A549 (cell line): ENCODE measurements at regions not wholly inside any gene's neighbourhood (a gene's known extent, or its start where the extent isn't known, plus 50 kb on each side); places are given as distances from the start of the nearest gene placed in this dataset.

Experiments used
- ATAC-seq, 2 experiments: fragments of 200-7000 bp in 1 of 2; fragments of >200 bp in 1 of 2; cut with Nextera tagmentation in 1 of 2; cut with Tn5 transposase in 1 of 2; 3 replicates each; pipeline versions ENCODE4 v1.8.0 to v1.9.1; 2018 to 2020; ENCODE audit warnings: mild to moderate bottlenecking in 1 of 2, moderate library complexity in 1 of 2
- CTCF ChIA-PET: fragments of 300-600 bp; sonication (Branson Sonifier 250); formaldehyde crosslinking; extraction: SDS; loops from one replicate; lab custom pipeline; 2021; ENCODE audit warnings: antibody characterized with exemption, inconsistent platforms; lab: Yijun Ruan, JAX
- POLR2A ChIA-PET: fragments of 350-600 bp; formaldehyde crosslinking; extraction: SDS; loops from one replicate; lab custom pipeline; 2021; ENCODE audit warnings: antibody characterized with exemption, inconsistent platforms; lab: Yijun Ruan, JAX
- DNase-seq, 2 experiments: peaks; one replicate each; pipeline versions ENCODE4 v3.0.0 to v3.0.0-alpha.2; 2011 to 2016; ENCODE audit warnings: low read depth in 1 of 2, low spot score in 1 of 2
- FAIRE-seq: peaks from 2 replicates; lab custom pipeline; 2011; peaks lifted over from hg19 to GRCh38; lab: Jason Lieb, UNC
- H3K27ac ChIP-seq, 2 experiments: fragments of >200 bp; sonication (Bioruptor Twin); formaldehyde crosslinking; 3 replicates each; pipeline ENCODE4 v1.5.1; 2016 to 2017
- H3K4me1 ChIP-seq: fragments of >200 bp; sonication (Bioruptor Twin); formaldehyde crosslinking; 3 replicates; pipeline ENCODE4 v1.6.1; 2016
- H3K4me2 ChIP-seq: fragments of >200 bp; sonication (Bioruptor Twin); formaldehyde crosslinking; 3 replicates; pipeline ENCODE4 v1.6.1; 2016
- H3K4me3 ChIP-seq: fragments of >200 bp; sonication (Bioruptor Twin); formaldehyde crosslinking; 3 replicates; pipeline ENCODE4 v1.5.1; 2016
- H3K9me3 ChIP-seq: fragments of >200 bp; sonication (Bioruptor Twin); formaldehyde crosslinking; 3 replicates; pipeline ENCODE4 v1.6.1; 2016
- EP300 ChIP-seq, 2 experiments: fragments of >200 bp; sonication (Bioruptor Twin); formaldehyde crosslinking; IDR thresholded peaks; 2 replicates in 1 of 2; 3 replicates in 1 of 2; pipeline ENCODE4 v1.6.1; 2016 to 2017
- FOSB ChIP-seq: fragments of 250-450 bp; sonication (Bioruptor Pico); IDR thresholded peaks from 2 replicates; pipeline ENCODE4 v1.5.0; 2020; ENCODE audit warnings: mild to moderate bottlenecking, moderate library complexity
- HMGXB4 ChIP-seq: fragments of 250-450 bp; sonication (Bioruptor Pico); IDR thresholded peaks from 2 replicates; pipeline ENCODE4 v1.5.0; 2021; ENCODE audit warnings: mild to moderate bottlenecking, moderate library complexity, borderline replicate concordance
- HOXB5 ChIP-seq: fragments of 250-450 bp; sonication (Bioruptor Pico); IDR thresholded peaks from 2 replicates; pipeline ENCODE4 v1.5.0; 2020; ENCODE audit warnings: mild to moderate bottlenecking, moderate library complexity
- MAX ChIP-seq: IDR thresholded peaks from 2 replicates; pipeline ENCODE4 v1.6.1; 2012
- PBX3 ChIP-seq: IDR thresholded peaks from 2 replicates; pipeline ENCODE4 v1.6.1; 2012
- POLR2A ChIP-seq: IDR thresholded peaks from 2 replicates; pipeline ENCODE4 v1.6.1; 2012; ENCODE audit warnings: mild to moderate bottlenecking, low read length
- RARB ChIP-seq: fragments of 250-450 bp; sonication (Bioruptor Pico); IDR thresholded peaks from 2 replicates; pipeline ENCODE4 v1.8.0; 2021; ENCODE audit warnings: mild to moderate bottlenecking, moderate library complexity
- WGBS: methylation state at CpG from one replicate; pipeline ENCODE4 v1.1.6; 2017; ENCODE audit errors: missing lambda C conversion rate; 5-methylcytosine and 5-hydroxymethylcytosine counted together
- TF ChIP-seq, protein P1 (sequence below): fragments of 250-450 bp; sonication (Bioruptor Pico); IDR thresholded peaks from 2 replicates; pipeline ENCODE4 v1.5.0; 2020; ENCODE audit warnings: low read depth, mild to moderate bottlenecking, moderate library complexity
- TF ChIP-seq, protein P2 (sequence below): fragments of >200 bp; sonication (Bioruptor Twin); formaldehyde crosslinking; IDR thresholded peaks from 3 replicates; pipeline ENCODE4 v1.5.1; 2016
- TF ChIP-seq, protein P3 (sequence below): fragments of 200-600 bp; sonication (generic); IDR thresholded peaks from 2 replicates; pipeline ENCODE4 v1.6.1; 2016; ENCODE audit warnings: antibody characterized with exemption, mild to moderate bottlenecking, moderate library complexity

DNA sequence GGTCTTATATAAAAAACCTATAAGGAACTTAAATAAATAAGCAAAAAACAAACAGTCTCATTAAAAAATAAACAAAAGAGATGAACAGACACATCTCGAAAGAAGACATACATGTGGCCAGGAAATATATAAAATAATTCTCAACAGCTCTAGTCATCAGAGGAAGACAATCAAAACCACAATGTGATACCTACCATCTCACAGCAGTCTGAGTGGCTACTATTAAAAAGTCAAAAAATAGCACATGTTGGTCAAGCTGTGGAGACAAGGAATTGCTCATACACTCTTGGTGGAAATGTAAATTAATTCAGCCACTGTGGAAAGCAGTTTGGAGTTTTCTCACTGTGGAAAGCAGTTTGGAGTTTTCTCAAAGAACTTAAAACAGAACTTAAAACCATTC, 100.3 kb upstream of the ADAMTS5 start:
- DNase-seq, result no peak

More for the DNA sequence above, 100.3 kb upstream of the ADAMTS5 start:
- Histone ChIP-seq H3K9me3 (no peaks in the 10 kb centered on the region), H3K4me3 (no peak overlapping the region), H3K27ac (no peak overlapping the region), H3K4me2 (no peak overlapping the region), H3K4me1 (no peaks in the 10 kb centered on the region)
- TF ChIP-seq HOXB5, result no peak
- TF ChIP-seq EP300 (IDR thresholded peaks at IDR 0.05), result no peak
- TF ChIP-seq, protein P1, sequence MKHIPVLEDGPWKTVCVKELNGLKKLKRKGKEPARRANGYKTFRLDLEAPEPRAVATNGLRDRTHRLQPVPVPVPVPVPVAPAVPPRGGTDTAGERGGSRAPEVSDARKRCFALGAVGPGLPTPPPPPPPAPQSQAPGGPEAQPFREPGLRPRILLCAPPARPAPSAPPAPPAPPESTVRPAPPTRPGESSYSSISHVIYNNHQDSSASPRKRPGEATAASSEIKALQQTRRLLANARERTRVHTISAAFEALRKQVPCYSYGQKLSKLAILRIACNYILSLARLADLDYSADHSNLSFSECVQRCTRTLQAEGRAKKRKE (CRISPR knock-in tag), result no peak
- TF ChIP-seq PBX3, result no peak
- TF ChIP-seq, protein P2, sequence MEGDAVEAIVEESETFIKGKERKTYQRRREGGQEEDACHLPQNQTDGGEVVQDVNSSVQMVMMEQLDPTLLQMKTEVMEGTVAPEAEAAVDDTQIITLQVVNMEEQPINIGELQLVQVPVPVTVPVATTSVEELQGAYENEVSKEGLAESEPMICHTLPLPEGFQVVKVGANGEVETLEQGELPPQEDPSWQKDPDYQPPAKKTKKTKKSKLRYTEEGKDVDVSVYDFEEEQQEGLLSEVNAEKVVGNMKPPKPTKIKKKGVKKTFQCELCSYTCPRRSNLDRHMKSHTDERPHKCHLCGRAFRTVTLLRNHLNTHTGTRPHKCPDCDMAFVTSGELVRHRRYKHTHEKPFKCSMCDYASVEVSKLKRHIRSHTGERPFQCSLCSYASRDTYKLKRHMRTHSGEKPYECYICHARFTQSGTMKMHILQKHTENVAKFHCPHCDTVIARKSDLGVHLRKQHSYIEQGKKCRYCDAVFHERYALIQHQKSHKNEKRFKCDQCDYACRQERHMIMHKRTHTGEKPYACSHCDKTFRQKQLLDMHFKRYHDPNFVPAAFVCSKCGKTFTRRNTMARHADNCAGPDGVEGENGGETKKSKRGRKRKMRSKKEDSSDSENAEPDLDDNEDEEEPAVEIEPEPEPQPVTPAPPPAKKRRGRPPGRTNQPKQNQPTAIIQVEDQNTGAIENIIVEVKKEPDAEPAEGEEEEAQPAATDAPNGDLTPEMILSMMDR, result no peak
- TF ChIP-seq MAX, result no peak
- TF ChIP-seq, protein P3, sequence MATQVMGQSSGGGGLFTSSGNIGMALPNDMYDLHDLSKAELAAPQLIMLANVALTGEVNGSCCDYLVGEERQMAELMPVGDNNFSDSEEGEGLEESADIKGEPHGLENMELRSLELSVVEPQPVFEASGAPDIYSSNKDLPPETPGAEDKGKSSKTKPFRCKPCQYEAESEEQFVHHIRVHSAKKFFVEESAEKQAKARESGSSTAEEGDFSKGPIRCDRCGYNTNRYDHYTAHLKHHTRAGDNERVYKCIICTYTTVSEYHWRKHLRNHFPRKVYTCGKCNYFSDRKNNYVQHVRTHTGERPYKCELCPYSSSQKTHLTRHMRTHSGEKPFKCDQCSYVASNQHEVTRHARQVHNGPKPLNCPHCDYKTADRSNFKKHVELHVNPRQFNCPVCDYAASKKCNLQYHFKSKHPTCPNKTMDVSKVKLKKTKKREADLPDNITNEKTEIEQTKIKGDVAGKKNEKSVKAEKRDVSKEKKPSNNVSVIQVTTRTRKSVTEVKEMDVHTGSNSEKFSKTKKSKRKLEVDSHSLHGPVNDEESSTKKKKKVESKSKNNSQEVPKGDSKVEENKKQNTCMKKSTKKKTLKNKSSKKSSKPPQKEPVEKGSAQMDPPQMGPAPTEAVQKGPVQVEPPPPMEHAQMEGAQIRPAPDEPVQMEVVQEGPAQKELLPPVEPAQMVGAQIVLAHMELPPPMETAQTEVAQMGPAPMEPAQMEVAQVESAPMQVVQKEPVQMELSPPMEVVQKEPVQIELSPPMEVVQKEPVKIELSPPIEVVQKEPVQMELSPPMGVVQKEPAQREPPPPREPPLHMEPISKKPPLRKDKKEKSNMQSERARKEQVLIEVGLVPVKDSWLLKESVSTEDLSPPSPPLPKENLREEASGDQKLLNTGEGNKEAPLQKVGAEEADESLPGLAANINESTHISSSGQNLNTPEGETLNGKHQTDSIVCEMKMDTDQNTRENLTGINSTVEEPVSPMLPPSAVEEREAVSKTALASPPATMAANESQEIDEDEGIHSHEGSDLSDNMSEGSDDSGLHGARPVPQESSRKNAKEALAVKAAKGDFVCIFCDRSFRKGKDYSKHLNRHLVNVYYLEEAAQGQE, result no peak
- TF ChIP-seq FOSB, result no peak
- TF ChIP-seq POLR2A, result no peak
- TF ChIP-seq RARB (CRISPR knock-in tag), result no peak
- TF ChIP-seq HMGXB4 (CRISPR knock-in tag), result no peak
- ChIA-PET POLR2A (no interaction called here), CTCF (no interaction called here)
- 0% methylated on average over 1 of the region's 1 CpG for WGBS
- FAIRE-seq, result no peak
- no peak for ATAC-seq
